CD4-positive, alpha-beta T cell treated with Interleukin-4 for 1 hour (primary cell): ENCODE measurements at regions not wholly inside any gene's neighbourhood (a gene's known extent, or its start where the extent isn't known, plus 50 kb on each side); places are given as distances from the start of the nearest gene placed in this dataset.
"Not testable (repeated sequence)": the region's sequence is repeated elsewhere in the genome, so short reads cannot be mapped to it uniquely, and the experiment has no call there.

Experiments used
- DNase-seq, 2 donors: peaks; one replicate each; pipeline ENCODE4 v3.0.0-alpha.2; 2020 to 2022

- no peak for DNase-seq
Observed at GRCh38 chr6:15754035-15754705, 91.3 kb upstream of the DTNBP1 start.

GRCh38 chr6:15752820-15753219, 90.0 kb upstream of the DTNBP1 start:
- no peak for DNase-seq

GRCh38 chr6:15751721-15752350, 89.0 kb upstream of the DTNBP1 start:
- DNase-seq = no peak

- no peak for DNase-seq
Observed at GRCh38 chr6:15748341-15748740, 85.5 kb upstream of the DTNBP1 start.

- DNase-seq = no peak
Observed at GRCh38 chr6:15747354-15747883, 84.6 kb upstream of the DTNBP1 start.

GRCh38 chr6:15745781-15746180, 83.0 kb upstream of the DTNBP1 start:
- no peak for DNase-seq

GRCh38 chr6:15744818-15745402, 82.1 kb upstream of the DTNBP1 start:
- DNase-seq = no peak

GRCh38 chr6:15742013-15742412, 79.2 kb upstream of the DTNBP1 start:
- DNase-seq = not testable (repeated sequence)

GRCh38 chr6:15741405-15741804, 78.6 kb upstream of the DTNBP1 start:
- no peak for DNase-seq

GRCh38 chr6:15739867-15740266, 77.0 kb upstream of the DTNBP1 start:
- no peak for DNase-seq

- DNase-seq = no peak
Observed at GRCh38 chr6:15739353-15739752, 76.5 kb upstream of the DTNBP1 start.

GRCh38 chr6:15738195-15738594, 75.4 kb upstream of the DTNBP1 start:
- DNase-seq = not testable (repeated sequence)

- no peak for DNase-seq
Observed at GRCh38 chr6:15736297-15736696, 73.5 kb upstream of the DTNBP1 start.

- DNase-seq = no peak
Observed at GRCh38 chr6:15735567-15736265, 72.9 kb upstream of the DTNBP1 start.

GRCh38 chr6:15734118-15734897, 71.5 kb upstream of the DTNBP1 start:
- no peak for DNase-seq

GRCh38 chr6:15730922-15731321, 68.1 kb upstream of the DTNBP1 start:
- DNase-seq = no peak

- no peak for DNase-seq
Observed at GRCh38 chr6:15730442-15730841, 67.6 kb upstream of the DTNBP1 start.

GRCh38 chr6:15722731-15723130, 59.9 kb upstream of the DTNBP1 start:
- DNase-seq = no peak

- DNase-seq = no peak
Observed at GRCh38 chr6:15716889-15717288, 54.1 kb upstream of the DTNBP1 start.

- no peak for DNase-seq
Observed at GRCh38 chr6:15715851-15716250, 53.0 kb upstream of the DTNBP1 start.

- DNase-seq = no peak
Observed at GRCh38 chr6:15715060-15715459, 52.2 kb upstream of the DTNBP1 start.

GRCh38 chr6:15714658-15715057, 51.8 kb upstream of the DTNBP1 start:
- no peak for DNase-seq

GRCh38 chr6:15713325-15713724, 50.5 kb upstream of the DTNBP1 start:
- no peak for DNase-seq
